Stimulated activated CD4-positive, alpha-beta T cell treated with anti-CD3 and anti-CD28 coated beads, TNF-alpha, amount 100 ng/mL, for 48 hours (primary cell): ENCODE measurements at regions not wholly inside any gene's neighbourhood (a gene's known extent, or its start where the extent isn't known, plus 50 kb on each side); places are given as distances from the start of the nearest gene placed in this dataset.
"Not testable (repeated sequence)": the region's sequence is repeated elsewhere in the genome, so short reads cannot be mapped to it uniquely, and the experiment has no call there.

ENCODE experiments used
- DNase-seq, 3 donors: peaks; one replicate each; pipeline ENCODE4 v3.0.0-alpha.2; 2020; ENCODE audit warnings: low read depth in 3 of 3

DNA sequence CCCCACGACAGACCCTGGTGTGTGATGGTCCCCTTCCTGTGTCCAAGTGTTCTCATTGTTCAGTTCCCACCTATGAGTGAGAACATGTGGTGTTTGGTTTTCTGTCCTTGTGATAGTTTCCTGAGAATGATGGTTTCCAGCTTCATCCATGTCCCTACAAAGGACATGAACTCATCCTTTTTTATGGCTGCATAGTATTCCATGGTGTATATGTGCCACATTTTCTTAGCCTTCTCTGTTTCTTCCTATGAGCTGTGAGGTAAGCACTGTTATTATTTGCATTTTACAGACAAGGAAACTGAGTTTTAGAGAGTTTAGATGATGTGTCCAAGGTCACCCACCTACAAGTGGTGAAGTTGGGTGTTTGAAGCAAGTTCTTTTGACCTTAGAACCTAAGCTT, 51.1 kb upstream of the BNC1 start:
- DNase-seq, result not testable (repeated sequence)

DNA sequence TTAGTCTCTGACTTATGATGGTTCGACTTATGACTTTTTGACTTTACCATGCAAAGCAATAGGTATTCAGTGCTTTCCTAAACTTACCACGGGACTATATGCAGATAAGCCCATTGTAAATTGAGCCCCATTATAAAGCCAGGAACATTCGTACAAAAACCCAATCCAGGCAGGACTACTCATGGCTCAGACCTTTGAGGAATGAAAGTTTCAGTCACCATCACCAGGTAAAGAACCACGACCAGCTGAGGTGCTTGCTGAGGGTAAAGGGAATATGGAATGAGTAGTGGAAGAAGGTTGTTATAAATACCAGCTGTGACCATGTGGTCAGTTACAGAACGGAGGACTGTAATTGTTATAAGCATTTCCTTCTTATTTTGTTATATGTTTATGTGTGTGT, 54.9 kb upstream of the BNC1 start:
- no peak for DNase-seq

DNA sequence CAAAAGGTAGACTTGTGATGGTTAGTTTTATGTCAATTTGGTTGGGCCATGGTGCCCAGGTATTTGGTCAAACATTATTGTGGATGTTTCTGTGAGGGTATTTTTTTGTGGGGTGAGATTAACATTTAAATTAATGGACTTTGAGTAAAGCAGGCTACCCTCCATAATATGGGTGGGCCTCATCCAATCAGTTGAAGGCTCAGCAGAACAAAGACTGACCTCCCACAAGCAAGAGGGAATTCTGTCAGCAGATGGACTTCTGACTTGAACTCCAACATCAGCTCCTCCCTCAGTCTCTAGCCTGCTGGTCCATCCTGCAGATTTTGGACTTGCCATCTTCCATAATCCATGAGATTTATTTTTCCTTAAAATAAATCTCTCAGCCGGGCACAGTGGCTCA, 55.6 kb upstream of the BNC1 start:
- DNase-seq, result no peak

DNA sequence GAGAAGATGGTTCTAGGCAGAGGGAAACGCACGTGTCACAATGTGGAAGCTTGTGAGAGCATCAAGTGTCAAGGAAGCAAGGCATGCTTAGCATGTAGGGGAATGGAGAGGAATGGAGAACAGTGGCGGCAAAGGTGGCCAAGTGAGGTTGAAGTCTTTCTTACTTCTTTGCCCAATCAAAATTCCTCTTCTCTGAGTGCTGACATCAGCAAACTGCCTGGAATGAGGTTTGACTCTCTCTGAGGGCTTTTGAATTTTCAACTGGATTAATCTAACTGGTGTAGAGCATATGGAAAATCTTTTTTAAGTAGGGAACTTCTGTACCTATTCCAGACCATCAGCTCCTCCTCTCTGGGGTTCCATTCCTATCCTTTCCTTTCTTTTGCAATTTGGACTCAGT, 61.9 kb upstream of the BNC1 start:
- no peak for DNase-seq

DNA sequence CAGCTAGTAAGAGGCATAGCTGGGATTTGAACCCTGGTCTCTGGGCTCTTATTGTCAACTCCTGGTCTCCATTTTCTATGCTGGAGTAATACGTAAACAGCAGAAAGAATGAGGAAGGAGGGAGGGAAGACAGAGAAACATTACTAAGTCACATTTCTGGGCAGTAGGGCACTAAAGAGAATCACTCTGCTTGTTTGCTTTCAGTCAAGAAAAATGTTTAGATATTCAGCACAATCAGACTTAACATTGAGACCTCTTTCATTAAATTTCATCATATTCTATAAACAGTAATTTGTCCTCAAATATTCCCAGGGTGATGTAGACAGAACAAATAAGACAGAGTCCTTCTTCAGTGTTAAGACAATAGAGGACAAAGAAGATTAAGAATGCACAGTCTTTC, 67.7 kb upstream of the BNC1 start:
- DNase-seq, result no peak

DNA sequence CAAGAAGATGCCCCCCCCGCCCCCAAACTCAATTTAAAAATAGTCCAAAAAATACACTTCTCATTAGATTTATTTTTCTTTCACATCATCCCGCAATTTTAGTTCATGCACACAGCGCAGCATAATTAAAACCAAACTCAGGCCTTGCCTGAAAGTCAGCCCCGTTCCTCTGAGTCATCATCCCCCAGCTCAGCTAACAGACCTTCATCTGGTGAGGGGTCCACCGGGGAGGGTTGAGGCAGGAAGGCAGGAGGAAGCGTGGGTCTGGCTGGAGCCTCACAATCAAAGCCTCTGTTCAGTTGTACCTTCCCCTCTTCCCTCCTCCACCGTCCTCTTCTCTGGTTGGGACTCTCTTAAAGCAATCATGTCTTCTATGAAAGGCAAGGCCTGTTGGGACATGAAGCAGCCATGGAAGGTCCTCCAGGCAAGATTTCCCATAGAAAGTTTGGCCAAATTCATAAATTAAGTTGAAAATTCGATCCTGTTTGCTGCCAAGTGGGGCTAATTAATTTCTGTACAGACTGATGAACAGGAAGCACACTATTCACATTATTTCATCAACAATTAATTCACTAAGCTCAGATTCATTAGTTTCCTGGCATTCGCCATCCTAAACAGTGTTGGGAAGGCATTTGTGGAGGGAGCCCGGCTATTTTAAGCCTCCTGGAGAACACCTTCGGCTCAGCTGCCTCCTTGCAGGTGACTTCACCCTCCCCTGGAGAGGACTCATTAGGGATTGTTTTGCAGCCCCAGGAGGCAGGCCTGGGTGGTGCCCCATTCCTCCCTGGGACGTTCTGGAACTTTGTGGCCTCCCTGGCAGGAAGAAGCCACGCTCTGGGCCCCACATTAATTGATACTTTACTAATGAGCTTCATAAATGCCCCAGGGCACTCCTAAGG, 72.3 kb upstream of the BNC1 start:
- DNase-seq, result no peak

DNA sequence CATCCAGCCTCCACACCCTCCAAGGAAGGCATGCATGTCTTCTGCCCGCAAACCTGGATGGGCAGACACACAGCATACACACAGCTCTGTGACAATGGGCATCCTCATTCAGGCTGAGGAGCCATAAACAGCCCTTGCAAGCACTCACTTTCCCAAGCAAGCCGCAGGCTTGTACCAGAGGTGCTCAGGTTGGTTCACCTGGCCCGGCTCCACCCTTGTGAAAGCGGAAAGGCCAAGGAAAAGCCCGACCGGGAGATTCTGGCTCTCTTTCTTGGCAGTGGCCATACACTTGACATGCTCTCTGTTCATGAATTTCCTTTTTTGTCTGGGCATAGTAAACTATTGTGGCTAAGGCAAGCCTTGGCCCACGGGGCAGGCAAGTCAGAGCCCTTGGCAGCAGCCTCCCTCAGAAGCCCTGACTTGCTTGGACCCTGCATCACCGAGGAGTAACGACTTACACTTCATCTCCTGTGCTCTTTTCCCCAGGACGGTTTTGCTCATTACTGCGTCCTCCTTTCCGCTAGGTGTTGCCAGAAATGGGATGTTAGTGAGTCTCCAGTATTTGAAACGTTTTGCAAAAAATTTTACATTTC, 74.6 kb upstream of the BNC1 start:
- DNase-seq, result no peak

DNA sequence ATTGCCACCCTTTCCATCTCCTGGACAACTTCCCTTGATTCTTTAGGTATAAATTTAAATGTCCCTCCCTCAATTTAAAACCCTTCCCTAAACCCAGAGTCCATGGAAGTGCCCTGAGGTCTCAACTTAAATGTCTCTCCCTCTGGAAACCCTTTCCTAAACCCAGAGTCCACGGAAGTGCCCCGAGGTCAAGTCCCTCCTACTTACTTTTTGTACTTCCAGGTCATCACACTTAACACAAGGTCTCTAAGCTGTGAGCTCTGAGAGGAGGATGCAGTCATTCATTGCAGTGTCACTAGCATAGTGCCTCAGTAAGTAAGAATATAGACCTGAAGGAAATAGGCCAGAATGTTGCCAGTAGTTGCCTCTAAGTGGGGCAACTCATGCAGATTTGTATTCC, 78.2 kb upstream of the BNC1 start:
- DNase-seq, result no peak

DNA sequence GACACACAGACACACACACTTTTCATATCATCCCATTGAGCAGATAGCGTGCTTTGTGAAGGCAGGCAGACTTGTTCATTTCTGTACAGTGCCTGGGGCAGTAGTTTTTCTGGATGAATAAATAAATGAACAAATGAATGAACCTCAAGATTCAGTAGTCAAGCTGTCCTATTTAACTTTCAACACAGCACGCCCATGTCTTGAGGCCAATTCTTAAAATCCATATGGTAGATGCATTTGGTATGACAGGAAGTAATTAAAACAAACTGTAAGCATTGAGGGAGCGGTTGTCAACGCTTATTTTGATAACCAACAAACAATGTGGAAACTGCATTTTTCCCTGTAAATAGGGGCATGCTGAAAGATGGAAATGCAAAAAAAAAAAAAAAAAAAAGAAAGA, 80.0 kb upstream of the BNC1 start:
- DNase-seq, result no peak

DNA sequence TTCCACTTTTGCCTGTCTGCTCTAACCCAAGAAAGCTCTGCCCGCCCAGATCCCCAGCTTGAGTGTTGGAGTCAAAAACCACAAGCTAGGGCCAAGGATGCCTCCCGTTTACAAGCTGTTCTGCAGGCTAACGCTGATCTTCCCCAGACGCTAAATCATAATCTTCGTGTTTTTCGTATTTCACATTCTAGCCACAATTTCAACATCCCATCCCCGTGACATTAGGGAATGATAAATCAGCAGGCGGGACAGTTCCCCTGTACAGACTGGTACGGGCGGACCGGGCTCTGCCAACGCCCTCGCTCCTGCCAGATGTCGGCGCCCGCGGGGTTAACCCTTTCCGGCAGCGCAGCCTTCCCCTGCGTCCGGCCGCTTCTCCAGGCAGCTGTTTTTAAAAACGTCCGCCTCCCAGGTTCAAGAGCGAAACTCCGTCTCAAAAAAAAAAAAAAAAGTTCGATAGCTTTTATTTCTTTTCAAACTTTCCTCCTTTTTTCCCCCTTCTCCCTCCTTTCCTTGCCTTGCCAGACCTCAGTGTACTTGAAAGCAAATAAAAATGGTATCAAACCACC, 81.0 kb upstream of the BNC1 start:
- peak in 1 of 3 donors; percentile 4 for DNase-seq

DNA sequence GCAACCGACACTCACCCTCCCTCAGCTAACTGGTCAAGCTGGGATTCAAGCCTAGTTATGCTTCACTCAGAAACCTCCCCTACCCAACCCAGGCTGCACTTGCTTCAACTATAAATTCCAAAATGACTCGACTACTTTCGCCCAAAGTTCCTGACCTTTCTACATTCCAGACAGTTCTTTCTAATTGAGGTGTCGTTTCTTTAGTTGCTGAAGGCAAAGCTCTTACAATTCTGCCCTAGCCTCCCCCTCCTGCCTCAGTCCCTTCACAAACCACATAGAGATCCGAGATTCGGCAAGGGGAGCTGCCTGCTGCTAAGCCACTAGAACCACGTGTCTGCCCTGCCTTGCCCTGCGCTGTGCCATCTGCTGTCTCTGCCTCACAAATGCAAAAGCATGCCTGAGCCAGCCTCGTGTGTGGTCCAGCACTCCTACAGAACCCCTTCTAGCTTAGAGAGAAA, 74.7 kb upstream of the SH3GL3 start:
- no peak for DNase-seq

DNA sequence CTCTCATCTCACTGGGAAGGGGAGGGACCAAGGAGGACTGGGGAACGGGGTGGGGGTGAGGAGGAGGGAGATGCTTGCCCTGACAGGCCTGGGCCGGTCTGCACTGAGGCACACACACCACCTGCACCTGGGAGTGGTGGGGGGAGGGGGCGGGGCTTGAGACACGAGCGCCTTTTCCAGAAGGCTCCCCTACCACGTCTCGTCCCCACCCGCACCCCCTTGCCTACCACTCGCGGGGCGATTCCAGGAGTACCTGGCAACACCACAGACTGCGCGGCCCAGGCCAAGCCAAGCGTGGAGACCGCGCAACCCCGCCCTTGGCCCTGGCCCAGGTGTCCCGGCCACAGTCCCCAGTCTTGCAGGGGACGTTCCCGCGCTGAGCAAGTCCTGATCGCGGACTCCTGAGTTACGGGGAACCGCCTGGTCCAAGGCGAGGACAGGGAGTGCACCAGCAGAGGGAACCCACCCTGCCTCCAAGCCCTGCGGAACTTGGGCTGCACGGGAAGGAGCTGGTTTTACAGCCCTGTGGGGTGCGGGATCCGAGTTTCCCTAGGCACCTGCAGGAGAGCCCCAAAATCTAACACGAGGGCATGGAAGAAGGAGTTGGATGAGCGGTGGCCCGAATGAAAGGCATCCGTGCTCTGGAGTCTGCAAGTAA, 68.1 kb upstream of the SH3GL3 start:
- no peak for DNase-seq

DNA sequence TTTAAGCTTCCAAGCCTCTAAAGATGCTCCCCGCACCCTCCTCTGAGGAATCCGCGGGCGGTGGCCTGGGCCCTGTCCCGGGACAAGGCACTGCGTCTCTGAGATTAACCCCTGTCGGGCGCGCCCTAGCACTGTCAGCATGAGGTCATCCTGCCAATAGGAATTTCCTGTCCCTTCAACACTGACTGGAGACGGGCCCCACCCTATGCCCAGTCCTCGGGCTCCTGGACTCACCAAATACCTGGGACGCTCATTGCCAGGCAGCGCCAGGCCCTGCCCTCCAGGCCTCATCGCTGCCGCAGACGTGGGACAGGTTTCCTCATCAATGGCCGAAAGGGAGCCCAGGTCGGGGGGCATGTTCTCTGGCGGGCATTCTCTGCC, 67.6 kb upstream of the SH3GL3 start:
- no peak for DNase-seq

DNA sequence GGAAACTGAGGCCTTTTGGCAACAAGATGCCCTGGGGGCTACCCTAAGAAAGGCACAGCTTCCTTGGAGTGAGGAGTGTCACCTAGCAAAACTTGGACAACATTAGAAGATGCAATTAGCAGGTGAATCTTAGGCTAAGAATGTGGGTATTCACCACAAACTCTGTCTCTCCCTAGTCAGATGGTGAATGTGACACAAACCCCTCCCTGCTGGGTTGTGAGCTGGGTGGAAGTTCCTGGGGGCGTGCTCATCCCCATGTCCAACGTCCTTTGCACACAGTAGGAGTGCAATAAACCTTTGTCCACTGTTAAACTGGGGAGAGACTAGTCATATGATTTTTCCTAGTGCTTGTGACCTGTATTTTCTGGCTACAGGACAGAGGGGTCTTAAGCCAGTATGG, 67.1 kb upstream of the SH3GL3 start:
- no peak for DNase-seq

DNA sequence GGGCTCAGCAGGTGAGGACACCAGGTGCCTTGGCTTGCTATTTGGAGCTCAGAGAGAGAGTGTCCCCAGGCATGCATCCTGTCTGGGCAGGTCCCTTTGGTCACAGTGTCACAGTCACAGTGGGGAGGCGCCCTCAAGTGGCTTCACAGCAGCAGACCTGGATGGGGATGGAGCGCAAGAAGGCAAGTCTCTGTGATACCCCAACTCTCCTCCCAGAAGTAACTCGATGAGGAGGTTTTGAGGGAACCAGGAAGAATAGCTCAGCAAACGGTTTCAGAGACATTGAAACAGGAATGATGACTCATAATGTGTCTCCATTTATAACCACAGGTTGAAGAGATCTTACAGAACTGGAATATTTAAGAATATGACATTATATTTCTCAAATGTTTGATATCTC, 66.5 kb upstream of the SH3GL3 start:
- DNase-seq, result peak in 1 of 3 donors; percentile 8

DNA sequence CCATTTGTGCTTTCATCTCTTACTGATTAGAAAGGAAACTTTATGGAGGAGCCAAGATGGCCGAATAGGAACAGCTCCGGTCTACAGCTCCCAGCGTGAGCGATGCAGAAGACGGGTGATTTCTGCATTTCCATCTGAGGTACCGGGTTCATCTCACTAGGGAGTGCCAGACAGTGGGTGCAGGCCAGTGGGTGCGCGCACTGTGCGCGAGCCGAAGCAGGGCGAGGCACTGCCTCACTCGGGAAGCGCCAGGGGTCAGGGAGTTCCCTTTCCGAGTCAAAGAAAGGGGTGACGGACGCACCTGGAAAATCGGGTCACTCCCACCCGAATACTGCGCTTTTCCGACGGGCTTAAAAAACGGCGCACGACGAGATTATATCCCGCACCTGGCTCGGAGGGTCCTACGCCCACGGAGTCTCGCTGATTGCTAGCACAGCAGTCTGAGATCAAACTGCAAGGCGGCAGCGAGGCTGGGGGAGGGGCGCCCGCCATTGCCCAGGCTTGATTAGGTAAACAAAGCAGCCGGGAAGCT, 63.5 kb upstream of the SH3GL3 start:
- not testable (repeated sequence) for DNase-seq

DNA sequence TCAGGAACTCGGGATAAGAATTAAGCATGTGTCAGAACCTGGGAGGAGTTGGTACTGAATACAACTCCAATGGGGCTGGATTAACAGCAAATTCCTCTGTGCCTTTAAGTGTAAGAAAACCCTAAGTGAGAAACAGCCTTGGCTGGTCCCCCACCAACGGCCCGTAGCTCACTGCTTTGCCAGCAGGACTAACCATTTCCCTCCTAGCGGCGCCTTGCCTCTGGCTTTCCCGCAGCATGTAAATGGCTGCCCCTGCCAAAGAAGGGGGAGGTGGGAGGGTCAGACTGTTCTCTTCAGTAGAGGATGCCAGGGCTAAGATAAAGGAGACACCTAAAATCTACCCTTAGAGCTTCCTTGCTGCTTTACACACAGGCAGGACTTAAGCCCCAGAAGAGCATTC, 51.0 kb upstream of the SH3GL3 start:
- DNase-seq, result no peak
